CD4-positive, alpha-beta T cell (primary cell): ENCODE measurements at regions not wholly inside any gene's neighbourhood (a gene's known extent, or its start where the extent isn't known, plus 50 kb on each side); places are given as distances from the start of the nearest gene placed in this dataset.

Source experiments
- ATAC-seq: fragments of 200-7000 bp; cut with Tn5 transposase; one replicate; pipeline ENCODE4 v1.10.0; 2022; ENCODE audit warnings: mild to moderate bottlenecking; ENCODE audit not compliant: poor library complexity
- CTCF ChIA-PET: fragments of 350-600 bp; sonication (Branson Sonifier 250); formaldehyde crosslinking; loops from one replicate; lab custom pipeline; 2021; ENCODE audit warnings: antibody characterized with exemption, inconsistent platforms; lab: Charles Lee
- POLR2A ChIA-PET: fragments of 350-600 bp; sonication (Branson Sonifier 250); formaldehyde crosslinking; loops from one replicate; lab custom pipeline; 2021; ENCODE audit warnings: antibody characterized with exemption, inconsistent platforms; lab: Charles Lee
- DNase-seq, 14 experiments: peaks; one replicate each; pipeline ENCODE4 v3.0.0-alpha.2; 2013 to 2020; ENCODE audit warnings: mixed read lengths in 2 of 14
- H3K27ac ChIP-seq, 2 donors: one replicate each; pipeline versions ENCODE4 v1.5.1 to v1.7.0; 2013; ENCODE audit warnings: low read length in 2 of 2, low read depth in 1 of 2, mild to moderate bottlenecking in 1 of 2
- H3K27me3 ChIP-seq, 2 experiments: 1 replicate in 1 of 2; 2 replicates in 1 of 2; pipeline versions ENCODE4 v1.6.1 to v1.7.0; 2013; ENCODE audit warnings: low read length in 2 of 2, control low read depth in 1 of 2, mild to moderate bottlenecking in 1 of 2, moderate library complexity in 1 of 2; ENCODE audit not compliant: insufficient read depth in 2 of 2, control insufficient read depth in 1 of 2
- H3K36me3 ChIP-seq: one replicate; pipeline ENCODE4 v1.6.1; 2013; ENCODE audit warnings: low read length, control low read depth; ENCODE audit not compliant: insufficient read depth
- H3K4me1 ChIP-seq: one replicate; pipeline ENCODE4 v1.6.1; 2013; ENCODE audit warnings: low read length, control low read depth; ENCODE audit not compliant: insufficient read depth
- H3K4me3 ChIP-seq: one replicate; pipeline ENCODE4 v1.5.1; 2013; ENCODE audit warnings: mild to moderate bottlenecking, low read length, moderate library complexity
- H3K9me3 ChIP-seq, 2 experiments: 1 replicate in 1 of 2; 2 replicates in 1 of 2; pipeline versions ENCODE4 v1.6.1 to v1.7.0; 2013; ENCODE audit warnings: low read length in 2 of 2, mild to moderate bottlenecking in 2 of 2, control low read depth in 1 of 2, moderate library complexity in 1 of 2; ENCODE audit not compliant: control insufficient read depth in 1 of 2, insufficient read depth in 1 of 2
- H3K27ac Mint-ChIP-seq: one replicate; pipeline ENCODE4 v1.8.0; 2020; ENCODE audit warnings: mixed read lengths
- H3K27me3 Mint-ChIP-seq: one replicate; pipeline ENCODE4 v1.8.0; 2021; ENCODE audit warnings: mixed read lengths
- H3K36me3 Mint-ChIP-seq: one replicate; pipeline ENCODE4 v1.8.0; 2021; ENCODE audit warnings: low read depth, mixed read lengths
- H3K4me1 Mint-ChIP-seq: one replicate; pipeline ENCODE4 v1.8.0; 2021; ENCODE audit warnings: low read depth, mixed read lengths
- H3K4me3 Mint-ChIP-seq: one replicate; pipeline ENCODE4 v1.8.0; 2020; ENCODE audit warnings: mild to moderate bottlenecking, mixed read lengths
- H3K9me3 Mint-ChIP-seq: one replicate; pipeline ENCODE4 v1.8.0; 2020; ENCODE audit warnings: mixed read lengths
- CTCF ChIP-seq: fragments of 200-600 bp; IDR thresholded peaks from one replicate; pipeline ENCODE4 v1.8.0; 2022; ENCODE audit warnings: antibody characterized with exemption, mild to moderate bottlenecking
- intact Hi-C, 2 experiments: fragments of 100-400 bp; cut with DNase I in 1 of 2; cut with micrococcal nuclease in 1 of 2; formaldehyde crosslinking; loops; one replicate each; pipeline versions ENCODE4 v1.15.1 to v1.9.0; 2023 to 2025; cut with DNase I, micrococcal nuclease

GRCh38 chr9:90975781-90976538, 174.3 kb downstream of the SYK start:
- Histone ChIP-seq H3K36me3 (no peaks in the 10 kb centered on the region), H3K9me3 (no peaks in the 10 kb centered on the region), H3K27ac (no peak overlapping the region), H3K4me3 (no peak overlapping the region), H3K27me3 (peaks cover 0 to 3% of the 10 kb centered on the region in 2 experiments), H3K4me1 (no peaks in the 10 kb centered on the region)
- Mint-ChIP-seq H3K27ac (no peak overlapping the region), H3K36me3 (no peaks in the 10 kb centered on the region), H3K4me3 (no peak overlapping the region), H3K4me1 (no peaks in the 10 kb centered on the region), H3K9me3 (no peaks in the 10 kb centered on the region), H3K27me3 (peaks cover 12% of the 10 kb centered on the region)
- TF ChIP-seq CTCF = no peak
- ChIA-PET POLR2A (no interaction called here), CTCF (no interaction called here)
- intact Hi-C loops = no loop called here
- DNase-seq (no peak), ATAC-seq (no peak)

- peaks cover 0 to 3% of the 10 kb centered on the region in 2 experiments for H3K27me3 ChIP-seq
- H3K27ac ChIP-seq = no peak overlapping the region
- DNase-seq = no peak
- peaks cover 5% of the 10 kb centered on the region for H3K27me3 Mint-ChIP-seq
- no peaks in the 10 kb centered on the region for H3K36me3 ChIP-seq
- no peaks in the 10 kb centered on the region for H3K36me3 Mint-ChIP-seq
- H3K9me3 Mint-ChIP-seq = no peaks in the 10 kb centered on the region
- no peaks in the 10 kb centered on the region for H3K9me3 ChIP-seq
- H3K4me3 ChIP-seq = no peak overlapping the region
- no peaks in the 10 kb centered on the region for H3K4me1 Mint-ChIP-seq
- no peak for ATAC-seq
- no peaks in the 10 kb centered on the region for H3K4me1 ChIP-seq
- CTCF ChIA-PET = no interaction called here
- H3K27ac Mint-ChIP-seq = no peak overlapping the region
- POLR2A ChIA-PET = no interaction called here
- no peak overlapping the region for H3K4me3 Mint-ChIP-seq
- no peak for TF ChIP-seq CTCF
- intact Hi-C loops = no loop called here
Measured at GRCh38 chr9:90979138-90979551, 177.5 kb downstream of the SYK start.

GRCh38 chr9:90979639-90980038, 178.0 kb downstream of the SYK start:
- DNase-seq = no peak
- intact Hi-C loops = no loop called here
- Mint-ChIP-seq H3K4me1 (no peaks in the 10 kb centered on the region), H3K36me3 (no peaks in the 10 kb centered on the region), H3K27me3 (peaks cover 8% of the 10 kb centered on the region), H3K4me3 (no peak overlapping the region), H3K27ac (no peak overlapping the region), H3K9me3 (no peaks in the 10 kb centered on the region)
- peaks cover 0 to 3% of the 10 kb centered on the region in 2 experiments for H3K27me3 ChIP-seq
- CTCF ChIA-PET = no interaction called here
- no peaks in the 10 kb centered on the region for H3K36me3 ChIP-seq
- no peak overlapping the region for H3K4me3 ChIP-seq
- H3K4me1 ChIP-seq = no peaks in the 10 kb centered on the region
- H3K27ac ChIP-seq = no peak overlapping the region
- POLR2A ChIA-PET = no interaction called here
- ATAC-seq = no peak
- no peaks in the 10 kb centered on the region for H3K9me3 ChIP-seq
- TF ChIP-seq CTCF = no peak
